Stimulated activated CD8-positive, alpha-beta memory T cell treated with anti-CD3 and anti-CD28 coated beads, Interleukin-4, amount 100 ng/mL, for 24 hours (primary cell): ENCODE measurements at regions not wholly inside any gene's neighbourhood (a gene's known extent, or its start where the extent isn't known, plus 50 kb on each side); places are given as distances from the start of the nearest gene placed in this dataset.

Experiments
- DNase-seq: peaks from one replicate; pipeline ENCODE4 v3.0.0-alpha.2; 2020; ENCODE audit warnings: low read depth

- DNase-seq = no peak
Observed at GRCh38 chr5:156137071-156137869, 189.7 kb upstream of the SGCD start.

DNA sequence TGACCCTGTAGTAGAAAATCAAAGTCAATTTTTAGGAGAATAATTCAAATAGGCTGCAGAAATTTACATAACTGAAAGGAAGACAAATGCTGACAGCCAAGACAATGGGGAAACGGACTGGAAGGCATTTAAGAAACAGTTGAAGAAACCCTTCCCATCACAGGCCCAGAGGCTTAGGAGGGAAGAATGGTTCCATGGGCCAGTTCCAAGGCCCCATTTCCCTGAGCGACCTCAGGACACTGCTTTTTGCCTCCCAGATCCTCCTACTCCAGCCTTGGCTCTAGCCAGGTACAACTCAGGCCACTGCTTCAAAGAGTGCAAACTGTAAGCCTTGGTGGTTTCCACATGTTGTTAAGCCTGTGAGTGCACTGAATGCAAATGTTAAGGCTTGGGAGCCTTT is 184.1 kb upstream of the SGCD start:
- DNase-seq = no peak

GRCh38 chr5:156147261-156147943 is 179.6 kb upstream of the SGCD start:
- no peak for DNase-seq

DNA sequence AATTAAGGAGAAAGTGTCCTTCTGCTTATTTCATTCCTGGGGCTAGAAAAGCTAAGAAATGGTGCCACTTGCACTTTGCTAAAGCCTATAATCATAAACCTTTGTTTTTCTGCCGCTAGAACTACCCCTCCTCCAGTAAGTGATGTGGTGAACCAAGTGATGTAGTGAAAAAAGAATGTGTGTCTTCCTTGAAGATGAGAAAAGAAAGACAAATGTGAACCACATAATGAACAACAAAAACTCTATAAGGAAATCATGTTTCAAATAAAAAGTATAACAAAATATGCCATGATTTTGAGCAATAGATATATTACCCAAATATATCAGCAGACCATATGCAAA is 179.0 kb upstream of the SGCD start:
- no peak for DNase-seq

GRCh38 chr5:156148301-156148700 is 178.7 kb upstream of the SGCD start:
- DNase-seq = no peak

- no peak for DNase-seq
Observed at GRCh38 chr5:156149213-156149612, 177.8 kb upstream of the SGCD start.

GRCh38 chr5:156153602-156154001 is 173.4 kb upstream of the SGCD start:
- no peak for DNase-seq

- no peak for DNase-seq
Observed at GRCh38 chr5:156154757-156155156, 172.2 kb upstream of the SGCD start.

DNA sequence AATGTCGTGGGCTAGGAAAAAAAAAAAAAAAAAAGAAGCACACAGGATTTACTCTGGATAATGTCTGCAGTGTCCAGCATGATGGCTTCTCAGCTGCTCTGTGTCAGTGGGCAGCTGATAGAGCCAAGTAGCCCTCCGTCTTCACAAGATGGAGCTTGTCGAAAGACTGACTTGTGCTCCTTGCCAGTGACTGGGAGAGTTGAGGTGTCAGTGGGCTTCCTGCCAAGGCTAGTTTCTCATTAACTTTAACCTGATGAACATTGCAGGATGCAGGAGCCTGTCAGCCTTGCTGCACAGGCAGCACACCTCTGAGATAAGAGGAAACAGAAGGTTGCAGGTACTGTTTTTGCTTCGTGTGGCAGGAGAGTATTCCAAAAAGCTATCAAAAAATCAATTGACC is 171.4 kb upstream of the SGCD start:
- DNase-seq = no peak

DNA sequence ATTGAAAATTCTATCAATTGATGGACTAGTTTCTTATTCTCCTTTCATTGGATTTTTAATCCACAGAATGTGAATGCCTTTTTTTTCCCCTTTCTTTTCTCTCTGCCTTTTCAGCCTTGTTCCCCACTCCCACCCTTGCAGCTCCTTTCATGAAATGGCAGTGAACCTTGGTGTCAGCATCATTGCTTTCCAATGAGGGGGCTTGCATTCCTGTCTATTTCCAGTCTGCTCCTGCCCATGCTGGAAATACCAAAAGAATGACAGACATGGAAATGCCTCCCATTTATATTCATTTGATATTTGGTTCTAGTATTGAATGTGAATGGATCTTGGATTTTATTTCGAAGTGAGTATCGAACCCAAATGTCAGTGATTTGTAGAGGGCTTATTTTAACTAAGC is 162.7 kb upstream of the SGCD start:
- no peak for DNase-seq

DNA sequence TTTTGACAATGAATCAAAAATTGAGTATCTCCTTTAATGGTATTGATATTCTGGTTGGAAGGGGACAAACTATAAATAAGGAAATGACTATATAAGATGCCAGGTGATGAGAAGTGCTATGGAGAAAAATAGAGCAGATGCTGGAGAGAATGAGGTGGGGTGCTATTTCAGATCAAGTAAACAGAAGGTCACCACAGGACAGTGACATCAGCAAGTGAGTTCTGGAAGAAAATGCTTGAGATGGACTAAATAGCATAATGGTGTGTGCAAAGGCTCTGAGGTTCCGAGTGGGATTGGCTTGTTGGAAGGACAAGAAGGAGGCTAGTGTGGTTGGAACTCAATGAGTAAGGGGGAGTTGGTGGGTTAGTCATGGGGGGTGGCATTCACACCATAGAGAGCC is 157.5 kb upstream of the SGCD start:
- no peak for DNase-seq

- DNase-seq = no peak
Observed at GRCh38 chr5:156170351-156170961, 156.5 kb upstream of the SGCD start.

GRCh38 chr5:156174225-156174624 is 152.7 kb upstream of the SGCD start:
- DNase-seq = no peak

DNA sequence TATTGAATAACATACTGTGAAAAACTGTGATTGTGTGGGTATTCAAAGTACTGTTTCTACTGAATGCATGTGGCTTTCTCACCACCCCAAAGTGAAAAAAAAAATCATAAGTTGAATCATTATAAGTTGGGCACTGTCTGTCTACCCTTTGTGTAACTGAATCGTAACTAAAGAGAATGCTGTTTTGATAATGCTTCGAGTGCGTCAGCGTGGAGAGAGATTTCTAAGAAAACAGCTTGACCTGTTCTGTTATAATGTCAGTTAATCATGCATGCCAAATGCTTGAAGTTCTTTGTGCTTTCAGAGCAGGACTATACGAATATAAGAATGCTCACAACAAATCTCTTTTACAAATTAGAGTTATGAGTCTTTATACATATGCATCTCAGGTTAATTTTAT is 148.8 kb upstream of the SGCD start:
- DNase-seq = no peak

DNA sequence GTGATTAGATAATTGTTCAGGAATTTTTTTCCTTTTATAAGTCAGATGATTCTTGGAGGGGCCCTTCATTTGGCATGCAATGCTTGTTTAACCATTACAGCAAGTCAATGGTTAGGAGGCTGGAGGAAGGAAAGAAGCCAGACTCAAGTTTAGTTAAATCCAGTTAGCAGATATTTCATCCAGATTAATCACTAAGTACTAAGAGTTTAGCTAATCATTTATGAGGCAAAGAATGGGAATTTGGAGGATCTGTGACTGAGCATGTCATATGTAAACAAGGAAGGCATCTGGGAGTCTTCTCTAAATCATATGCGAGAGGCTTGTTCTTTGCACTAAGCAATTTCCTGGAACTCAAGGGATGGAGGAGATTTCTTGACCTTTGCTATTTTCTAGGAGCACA is 145.3 kb upstream of the SGCD start:
- DNase-seq = no peak

DNA sequence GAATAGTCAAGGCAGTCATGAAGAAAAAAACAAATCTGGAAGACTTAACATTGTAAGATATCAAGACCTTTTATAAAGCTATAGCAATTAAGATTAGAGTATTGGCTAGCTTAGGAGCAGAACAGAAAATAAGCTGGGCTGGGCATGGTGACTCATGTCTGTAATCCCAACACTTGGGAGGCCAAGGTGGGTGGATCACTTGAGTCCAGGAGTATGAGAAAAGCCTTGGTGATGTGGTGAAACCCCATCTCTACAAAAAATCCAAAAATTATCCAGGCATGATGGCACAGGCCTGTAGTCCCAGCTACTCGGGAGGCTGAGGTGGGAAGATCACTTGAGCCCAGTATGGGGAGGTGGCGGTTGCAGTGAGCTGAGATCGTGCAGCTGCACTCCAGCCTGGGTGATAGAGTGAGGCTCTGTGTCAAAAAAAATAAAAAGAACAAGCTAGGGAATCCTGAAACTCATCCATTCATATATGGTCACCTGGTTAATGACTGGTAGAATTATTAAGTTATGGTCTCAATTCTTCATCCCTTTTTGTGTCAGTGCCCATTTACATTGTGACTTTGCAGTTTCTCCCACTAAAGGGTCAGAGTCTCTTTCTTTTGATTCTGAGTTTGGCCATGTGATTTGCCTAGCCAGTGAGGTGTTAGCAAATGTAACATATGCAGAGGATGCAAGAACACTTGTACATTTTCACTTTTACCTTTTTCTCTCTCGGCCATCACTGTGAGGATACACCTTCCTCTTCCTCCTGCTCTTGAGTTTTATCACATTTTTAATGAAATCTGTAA is 144.6 kb upstream of the SGCD start:
- no peak for DNase-seq

GRCh38 chr5:156186760-156187159 is 140.2 kb upstream of the SGCD start:
- DNase-seq = no peak

- no peak for DNase-seq
Observed at GRCh38 chr5:156188016-156188415, 138.9 kb upstream of the SGCD start.

GRCh38 chr5:156189628-156190027 is 137.3 kb upstream of the SGCD start:
- no peak for DNase-seq

- no peak for DNase-seq
Observed at GRCh38 chr5:156191547-156191946, 135.4 kb upstream of the SGCD start.

DNA sequence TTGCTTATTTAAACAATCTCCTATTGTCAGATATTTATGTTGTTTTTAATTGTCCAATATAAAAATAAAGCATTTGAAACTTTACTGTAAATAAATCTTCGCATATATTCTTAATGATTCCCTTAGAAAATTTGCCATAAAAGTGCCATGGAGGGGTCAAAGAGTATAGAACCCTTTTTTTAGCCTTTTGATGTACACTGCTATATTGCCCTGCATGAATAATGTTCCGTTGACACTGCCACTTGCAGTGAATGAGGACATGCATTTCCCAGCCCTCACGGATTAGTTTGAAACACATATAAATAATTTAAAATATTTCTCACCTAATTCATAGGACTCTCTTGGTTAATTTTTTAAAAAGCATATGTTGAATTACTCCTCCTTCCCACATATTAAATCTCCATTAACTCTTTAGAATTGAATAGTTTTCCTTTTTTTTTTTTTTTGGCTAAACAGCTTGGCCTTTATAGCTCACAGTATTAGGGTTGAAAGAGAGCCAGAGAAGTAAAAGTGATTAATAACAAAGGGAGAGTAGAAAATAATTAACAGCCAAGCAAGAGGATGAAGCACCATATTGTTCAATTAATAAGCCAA is 129.8 kb upstream of the SGCD start:
- DNase-seq = no peak

- DNase-seq = no peak
Observed at GRCh38 chr5:156199045-156199444, 127.9 kb upstream of the SGCD start.
